ENCODE measurements at regions not wholly inside any gene's neighbourhood (a gene's known extent, or its start where the extent isn't known, plus 50 kb on each side); places are given as distances from the start of the nearest gene placed in this dataset.
"Not testable (repeated sequence)": the region's sequence is repeated elsewhere in the genome, so short reads cannot be mapped to it uniquely, and the experiment has no call there.

- no peak for TF ChIP-seq JUND (IDR thresholded peaks at IDR 0.05; ENCODE audit: low read depth)
- no peak for DNase-seq (ENCODE audit: low read depth in 1 of 2, low spot score in 1 of 2)
- in situ Hi-C loops (cut with HindIII; ENCODE audit: low pct_unique_long_range_greater_than_20kb, low sequenced_read_pairs), result no loop called here
Measured at GRCh38 chr9:94173632-94174031, 85.5 kb upstream of the ZNF169 start.

- no peak for TF ChIP-seq JUND (IDR thresholded peaks at IDR 0.05; ENCODE audit: low read depth)
- in situ Hi-C loops (cut with HindIII; ENCODE audit: low pct_unique_long_range_greater_than_20kb, low sequenced_read_pairs), result no loop called here
- DNase-seq (ENCODE audit: low read depth in 1 of 2, low spot score in 1 of 2), result no peak
Measured at GRCh38 chr9:94174164-94174563, 84.9 kb upstream of the ZNF169 start.

GRCh38 chr9:94175669-94176068, 83.4 kb upstream of the ZNF169 start:
- in situ Hi-C loops (cut with HindIII; ENCODE audit: low pct_unique_long_range_greater_than_20kb, low sequenced_read_pairs), result no loop called here
- DNase-seq (ENCODE audit: low read depth in 1 of 2, low spot score in 1 of 2), result no peak
- no peak for TF ChIP-seq JUND (IDR thresholded peaks at IDR 0.05; ENCODE audit: low read depth)

GRCh38 chr9:94176608-94177007, 82.5 kb upstream of the ZNF169 start:
- in situ Hi-C loops (cut with HindIII; ENCODE audit: low pct_unique_long_range_greater_than_20kb, low sequenced_read_pairs), result no loop called here
- TF ChIP-seq JUND (IDR thresholded peaks at IDR 0.05; ENCODE audit: low read depth), result no peak
- no peak for DNase-seq (ENCODE audit: low read depth in 1 of 2, low spot score in 1 of 2)

- no peak for TF ChIP-seq JUND (IDR thresholded peaks at IDR 0.05; ENCODE audit: low read depth)
- in situ Hi-C loops (cut with HindIII; ENCODE audit: low pct_unique_long_range_greater_than_20kb, low sequenced_read_pairs), result no loop called here
- DNase-seq (ENCODE audit: low read depth in 1 of 2, low spot score in 1 of 2), result no peak
Measured at GRCh38 chr9:94178927-94179326, 80.2 kb upstream of the ZNF169 start.

GRCh38 chr9:94181408-94182181, 77.5 kb upstream of the ZNF169 start:
- no peak for DNase-seq (ENCODE audit: low read depth in 1 of 2, low spot score in 1 of 2)
- no peak for TF ChIP-seq JUND (IDR thresholded peaks at IDR 0.05; ENCODE audit: low read depth)
- in situ Hi-C loops (cut with HindIII; ENCODE audit: low pct_unique_long_range_greater_than_20kb, low sequenced_read_pairs), result no loop called here

GRCh38 chr9:94182532-94182931, 76.6 kb upstream of the ZNF169 start:
- DNase-seq (ENCODE audit: low read depth in 1 of 2, low spot score in 1 of 2), result no peak
- in situ Hi-C loops (cut with HindIII; ENCODE audit: low pct_unique_long_range_greater_than_20kb, low sequenced_read_pairs), result no loop called here
- TF ChIP-seq JUND (IDR thresholded peaks at IDR 0.05; ENCODE audit: low read depth), result no peak

GRCh38 chr9:94183240-94183999, 75.7 kb upstream of the ZNF169 start:
- DNase-seq (ENCODE audit: low read depth in 1 of 2, low spot score in 1 of 2), result no peak
- in situ Hi-C loops (cut with HindIII; ENCODE audit: low pct_unique_long_range_greater_than_20kb, low sequenced_read_pairs), result no loop called here
- no peak for TF ChIP-seq JUND (IDR thresholded peaks at IDR 0.05; ENCODE audit: low read depth)

GRCh38 chr9:94188246-94188645, 70.9 kb upstream of the ZNF169 start:
- no peak for DNase-seq (ENCODE audit: low read depth in 1 of 2, low spot score in 1 of 2)
- TF ChIP-seq JUND (IDR thresholded peaks at IDR 0.05; ENCODE audit: low read depth), result no peak
- in situ Hi-C loops (cut with HindIII; ENCODE audit: low pct_unique_long_range_greater_than_20kb, low sequenced_read_pairs), result no loop called here

GRCh38 chr9:94191706-94192105, 67.4 kb upstream of the ZNF169 start:
- DNase-seq (ENCODE audit: low read depth in 1 of 2, low spot score in 1 of 2); in situ Hi-C loops (cut with HindIII; ENCODE audit: low pct_unique_long_range_greater_than_20kb, low sequenced_read_pairs): not testable (repeated sequence)

GRCh38 chr9:94198414-94198813, 60.7 kb upstream of the ZNF169 start:
- in situ Hi-C loops (cut with HindIII; ENCODE audit: low pct_unique_long_range_greater_than_20kb, low sequenced_read_pairs), result no loop called here

GRCh38 chr9:94199776-94200175, 59.3 kb upstream of the ZNF169 start:
- in situ Hi-C loops (cut with HindIII; ENCODE audit: low pct_unique_long_range_greater_than_20kb, low sequenced_read_pairs), result no loop called here
- no peak for TF ChIP-seq JUND (IDR thresholded peaks at IDR 0.05; ENCODE audit: low read depth)
- DNase-seq (ENCODE audit: low read depth in 1 of 2, low spot score in 1 of 2), result no peak

More at GRCh38 chr9:94198414-94198813, 60.7 kb upstream of the ZNF169 start:
- no peak for TF ChIP-seq JUND (IDR thresholded peaks at IDR 0.05; ENCODE audit: low read depth)
- no peak for DNase-seq (ENCODE audit: low read depth in 1 of 2, low spot score in 1 of 2)

- DNase-seq (ENCODE audit: low read depth in 1 of 2, low spot score in 1 of 2), result no peak
- no peak for TF ChIP-seq JUND (IDR thresholded peaks at IDR 0.05; ENCODE audit: low read depth)
- in situ Hi-C loops (cut with HindIII; ENCODE audit: low pct_unique_long_range_greater_than_20kb, low sequenced_read_pairs), result no loop called here
Measured at GRCh38 chr9:94204174-94204573, 54.9 kb upstream of the ZNF169 start.
